Ectodermal cell (in vitro differentiated cells): ENCODE measurements at regions not wholly inside any gene's neighbourhood (a gene's known extent, or its start where the extent isn't known, plus 50 kb on each side); places are given as distances from the start of the nearest gene placed in this dataset.
"Not testable (repeated sequence)": the region's sequence is repeated elsewhere in the genome, so short reads cannot be mapped to it uniquely, and the experiment has no call there.

Source experiments
- H3K27ac ChIP-seq: 2 replicates; pipeline ENCODE4 v1.7.0; 2013; ENCODE audit warnings: mild to moderate bottlenecking, low read depth, low read length; ENCODE audit not compliant: insufficient read depth, poor library complexity, severe bottlenecking
- H3K27me3 ChIP-seq: 2 replicates; pipeline ENCODE4 v1.7.0; 2013; ENCODE audit warnings: mild to moderate bottlenecking, low read length; ENCODE audit not compliant: insufficient read depth, control insufficient read depth, poor library complexity, severe bottlenecking
- H3K36me3 ChIP-seq: one replicate; pipeline ENCODE4 v1.7.0; 2013; ENCODE audit warnings: low read length; ENCODE audit not compliant: control insufficient read depth, insufficient read depth
- H3K4me1 ChIP-seq: one replicate; pipeline ENCODE4 v1.7.0; 2013; ENCODE audit warnings: low read length; ENCODE audit not compliant: control insufficient read depth, insufficient read depth
- H3K4me3 ChIP-seq: 2 replicates; pipeline ENCODE4 v1.7.0; 2013; ENCODE audit warnings: low read depth, low read length, control low read depth; ENCODE audit not compliant: insufficient read depth
- H3K9me3 ChIP-seq: 2 replicates; pipeline ENCODE4 v1.7.0; 2013; ENCODE audit warnings: mild to moderate bottlenecking, low read length, moderate library complexity; ENCODE audit not compliant: control insufficient read depth
- WGBS, 2 experiments: methylation state at CpG; one replicate each; pipeline ENCODE4 v1.1.7; 2013; ENCODE audit warnings: missing lambda C conversion rate in 2 of 2; 5-methylcytosine and 5-hydroxymethylcytosine counted together

DNA sequence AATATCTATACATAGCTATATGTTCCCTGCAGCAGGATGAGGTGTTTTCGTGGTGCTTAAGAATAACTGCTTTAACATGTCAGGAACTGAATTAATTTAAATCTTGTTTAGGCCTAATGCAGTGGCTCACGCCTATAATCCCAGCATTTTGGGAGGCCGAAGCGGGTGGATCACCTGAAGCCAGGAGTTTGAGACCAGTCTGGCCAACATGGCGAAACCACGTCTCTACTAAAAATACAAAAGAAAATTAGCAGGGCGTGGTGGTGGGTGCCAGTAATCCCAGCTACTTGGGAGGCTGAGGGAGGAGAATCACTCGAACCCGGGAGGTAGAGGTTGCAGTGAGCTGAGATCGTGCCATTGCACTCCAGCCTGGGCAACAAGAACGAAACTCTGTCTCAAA lies 717.8 kb upstream of the EPHA7 start:
- not testable (repeated sequence) for H3K4me1 ChIP-seq, H3K27ac ChIP-seq, H3K36me3 ChIP-seq, H3K9me3 ChIP-seq, H3K27me3 ChIP-seq, H3K4me3 ChIP-seq
- WGBS, 2 experiments: 93 to 95% methylated on average over 9 of the region's 11 CpGs

DNA sequence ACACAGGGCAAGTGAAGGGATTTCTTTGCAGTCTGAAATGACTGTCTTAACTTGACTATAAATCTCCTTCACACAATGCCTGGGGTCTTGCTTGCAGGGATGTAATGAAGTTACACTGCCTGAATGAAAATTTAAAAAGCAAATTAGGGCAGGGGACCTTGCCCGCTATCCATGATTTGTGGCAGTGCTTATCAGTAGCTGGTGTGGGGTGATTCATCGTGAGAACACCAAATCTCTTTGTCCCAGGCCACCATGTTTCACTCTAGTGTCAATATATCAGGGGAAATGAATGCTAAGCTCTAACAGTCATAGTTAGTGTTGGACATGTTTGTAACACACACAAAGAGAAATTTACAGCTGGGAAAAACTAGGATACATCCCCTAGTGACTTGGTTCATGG lies 713.7 kb upstream of the EPHA7 start:
- Histone ChIP-seq H3K9me3 (no peaks in the 10 kb centered on the region), H3K4me1 (peaks cover 6% of the 10 kb centered on the region), H3K36me3 (no peaks in the 10 kb centered on the region), H3K4me3 (no peak overlapping the region), H3K27ac (no peak overlapping the region), H3K27me3 (no peaks in the 10 kb centered on the region)
- 86 to 97% methylated on average over 2 of the region's 2 CpGs for WGBS, 2 experiments

DNA sequence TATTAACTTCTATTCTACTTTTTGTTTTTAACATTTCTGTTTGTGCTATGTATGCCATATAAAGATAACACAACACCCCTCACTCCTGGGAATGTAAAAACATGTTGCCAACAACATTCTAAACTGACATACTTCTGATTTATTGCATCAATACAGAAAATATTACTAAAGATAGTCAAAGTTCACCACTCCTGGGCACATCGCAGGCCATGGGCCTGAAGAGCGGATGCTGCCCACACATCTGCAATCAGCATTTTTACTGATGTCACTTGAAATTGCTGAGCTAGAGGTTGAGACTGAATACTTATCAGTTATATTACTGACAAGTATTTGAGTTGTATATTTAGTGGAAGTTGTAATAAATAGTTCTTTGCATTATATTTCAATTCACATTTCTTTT lies 711.9 kb upstream of the EPHA7 start:
- no peak overlapping the region for H3K27ac ChIP-seq
- H3K9me3 ChIP-seq: no peaks in the 10 kb centered on the region
- H3K27me3 ChIP-seq: no peaks in the 10 kb centered on the region
- H3K4me1 ChIP-seq: peaks cover 6% of the 10 kb centered on the region
- WGBS, 2 experiments: 95 to 100% methylated on average over 2 of the region's 2 CpGs
- H3K36me3 ChIP-seq: no peaks in the 10 kb centered on the region
- no peak overlapping the region for H3K4me3 ChIP-seq

DNA sequence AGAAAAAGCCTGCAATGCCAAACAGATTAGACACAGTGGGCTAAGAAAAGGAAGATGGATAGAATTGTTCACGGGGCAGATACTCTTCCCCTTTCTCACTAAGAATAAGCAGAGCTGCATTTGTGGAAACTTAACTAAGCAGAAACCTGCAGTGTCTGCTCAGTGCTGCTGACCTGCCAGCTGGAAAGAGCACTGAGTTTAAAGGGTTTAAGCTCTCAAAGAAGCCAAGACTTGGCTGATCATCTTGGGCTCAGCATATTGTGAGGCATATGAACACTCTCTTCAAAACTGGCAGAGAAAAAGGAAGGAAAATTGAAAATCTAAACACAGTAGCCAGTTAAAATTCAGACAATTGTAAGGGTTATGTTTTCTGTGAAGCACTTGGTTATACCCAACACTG lies 711.1 kb upstream of the EPHA7 start:
- 9 to 24% methylated on average over 1 of the region's 1 CpG for WGBS, 2 experiments
- Histone ChIP-seq H3K27ac (no peak overlapping the region), H3K27me3 (no peaks in the 10 kb centered on the region), H3K4me3 (no peak overlapping the region), H3K36me3 (no peaks in the 10 kb centered on the region), H3K9me3 (no peaks in the 10 kb centered on the region), H3K4me1 (peaks cover 6% of the 10 kb centered on the region)

DNA sequence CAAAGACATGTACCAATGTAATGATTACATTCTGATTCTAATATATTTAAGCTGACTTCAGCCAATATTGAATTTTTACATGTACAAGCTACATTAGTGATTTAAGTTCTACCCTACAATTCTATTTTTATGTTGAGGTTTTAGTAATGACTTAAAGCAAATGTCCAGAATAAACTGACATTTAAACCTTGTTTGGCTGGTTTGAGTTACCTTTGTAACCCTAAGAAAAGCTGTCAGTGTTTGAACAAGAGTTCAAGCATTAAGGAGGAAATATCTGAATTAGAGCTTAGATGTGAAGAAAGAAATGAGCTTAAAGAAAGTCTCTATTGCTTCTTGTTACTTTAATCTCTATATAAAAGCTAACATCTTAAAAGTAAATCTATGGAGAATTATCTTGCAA lies 710.6 kb upstream of the EPHA7 start:
- Histone ChIP-seq H3K27me3 (no peaks in the 10 kb centered on the region), H3K27ac (no peak overlapping the region), H3K36me3 (no peaks in the 10 kb centered on the region), H3K4me3 (no peak overlapping the region), H3K4me1 (peaks cover 6% of the 10 kb centered on the region), H3K9me3 (no peaks in the 10 kb centered on the region)

DNA sequence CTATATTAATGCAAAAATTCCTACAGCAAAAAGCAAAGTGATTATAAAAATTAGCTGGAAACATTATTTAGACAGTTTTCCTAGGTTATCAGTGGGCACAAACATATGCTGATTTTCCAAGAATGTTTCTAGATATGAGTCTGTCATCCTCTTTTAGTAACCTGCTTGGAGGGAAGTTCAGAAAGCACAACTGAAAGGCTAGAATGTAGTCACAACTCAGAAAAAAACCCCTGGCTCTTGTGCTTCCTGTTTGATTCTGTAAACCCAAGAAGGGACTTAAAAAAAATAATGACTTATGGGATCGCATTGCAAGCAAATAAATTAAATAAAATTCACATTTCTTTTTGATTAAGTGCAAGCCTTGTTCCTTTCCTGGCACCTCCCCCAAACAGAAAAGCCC lies 708.4 kb upstream of the EPHA7 start:
- Histone ChIP-seq H3K4me1 (peaks cover 6% of the 10 kb centered on the region), H3K27ac (no peak overlapping the region), H3K27me3 (no peaks in the 10 kb centered on the region), H3K9me3 (no peaks in the 10 kb centered on the region), H3K36me3 (no peaks in the 10 kb centered on the region), H3K4me3 (no peak overlapping the region)
- WGBS, 2 experiments: 88% methylated on average over 1 of the region's 1 CpG; no CpG with 5 or more reads in 1 of the 2 experiments

DNA sequence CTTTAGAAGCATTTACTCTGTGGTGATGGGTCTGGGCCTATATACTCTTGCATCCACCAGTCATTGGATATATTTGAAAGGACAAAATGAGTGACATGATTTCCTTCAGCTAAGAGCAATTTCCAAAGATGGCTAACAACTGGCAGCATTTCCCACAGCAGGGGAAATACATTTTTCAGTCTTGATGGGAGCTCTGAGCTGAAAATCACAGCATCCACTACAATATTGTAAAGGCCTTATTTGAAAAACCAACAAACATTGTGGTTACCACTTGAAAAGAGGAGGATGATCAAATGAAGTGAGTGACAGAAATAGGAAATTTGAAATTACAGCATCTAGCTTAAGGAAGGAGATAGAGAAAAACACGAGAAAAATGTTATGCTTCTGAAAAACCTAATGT lies 705.0 kb upstream of the EPHA7 start:
- H3K4me1 ChIP-seq: no peaks in the 10 kb centered on the region
- 95 to 97% methylated on average over 1 of the region's 1 CpG for WGBS, 2 experiments
- H3K9me3 ChIP-seq: no peaks in the 10 kb centered on the region
- no peak overlapping the region for H3K27ac ChIP-seq
- H3K36me3 ChIP-seq: no peaks in the 10 kb centered on the region
- H3K4me3 ChIP-seq: no peak overlapping the region
- H3K27me3 ChIP-seq: no peaks in the 10 kb centered on the region

DNA sequence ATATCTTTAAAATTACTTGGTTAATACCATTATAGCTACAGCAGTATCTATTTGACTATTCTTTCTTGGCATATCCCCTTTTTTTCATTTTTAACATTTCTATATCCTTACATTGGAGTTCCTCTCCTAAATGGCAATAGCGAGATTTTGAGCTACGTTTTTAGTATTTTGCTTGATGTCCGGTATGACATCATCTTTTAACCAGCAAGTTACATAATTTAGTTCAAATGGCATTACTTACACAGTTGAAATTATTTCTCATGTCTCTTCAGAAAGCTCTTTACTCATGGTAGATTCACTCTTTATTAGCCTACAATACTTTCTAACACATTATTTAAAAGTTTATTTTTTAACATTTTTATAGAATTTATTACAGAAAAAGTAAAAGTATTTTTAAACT lies 701.7 kb upstream of the EPHA7 start:
- Histone ChIP-seq H3K4me3 (no peak overlapping the region), H3K27ac (no peak overlapping the region), H3K4me1 (no peaks in the 10 kb centered on the region), H3K9me3 (no peaks in the 10 kb centered on the region), H3K36me3 (no peaks in the 10 kb centered on the region), H3K27me3 (no peaks in the 10 kb centered on the region)
- WGBS, 2 experiments: 99 to 100% methylated on average over 3 of the region's 3 CpGs

DNA sequence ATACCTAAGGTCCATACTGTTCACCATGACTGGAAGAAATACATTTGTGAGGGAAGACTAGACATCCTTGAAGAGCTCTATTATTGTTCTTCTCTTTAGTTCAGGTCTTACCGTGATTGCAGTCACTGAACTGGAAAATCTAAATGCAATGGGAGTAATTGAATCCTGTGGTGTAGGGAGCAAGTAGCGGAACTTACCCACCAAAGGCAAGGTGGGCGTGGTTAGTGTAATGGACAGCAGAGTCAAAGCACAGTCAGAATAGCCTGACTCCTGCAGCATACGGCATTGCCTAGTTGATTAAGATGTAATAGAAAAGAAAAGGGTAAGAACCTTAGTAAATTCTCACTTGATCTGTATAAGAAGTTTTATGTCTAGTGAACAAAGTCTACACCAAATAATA lies 679.7 kb upstream of the EPHA7 start:
- Histone ChIP-seq H3K27ac (no peak overlapping the region), H3K4me1 (no peaks in the 10 kb centered on the region), H3K36me3 (no peaks in the 10 kb centered on the region), H3K9me3 (no peaks in the 10 kb centered on the region), H3K4me3 (no peak overlapping the region), H3K27me3 (no peaks in the 10 kb centered on the region)
- 83 to 84% methylated on average over 4 of the region's 4 CpGs for WGBS, 2 experiments

DNA sequence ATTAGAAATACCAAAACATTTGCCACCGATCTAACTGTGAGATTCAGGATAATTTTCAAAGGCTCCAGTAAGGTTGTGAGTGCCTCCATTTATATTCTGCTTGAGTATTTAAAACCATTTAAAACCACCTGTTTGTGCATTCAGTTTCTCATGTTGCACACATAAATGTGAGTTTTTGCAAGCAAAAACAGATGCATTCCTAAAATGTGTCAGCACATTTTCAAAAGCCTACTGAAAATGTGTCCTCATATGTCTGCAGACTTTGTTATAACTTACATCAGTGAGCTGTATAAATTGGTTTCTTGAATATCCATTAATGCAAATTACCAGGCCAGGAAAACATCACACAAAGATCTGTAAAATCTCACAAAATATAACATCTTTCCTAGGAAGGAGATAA lies 676.6 kb upstream of the EPHA7 start:
- no peak overlapping the region for H3K4me3 ChIP-seq
- H3K36me3 ChIP-seq: no peaks in the 10 kb centered on the region
- no peaks in the 10 kb centered on the region for H3K4me1 ChIP-seq
- H3K27ac ChIP-seq: no peak overlapping the region
- no peaks in the 10 kb centered on the region for H3K27me3 ChIP-seq
- no peaks in the 10 kb centered on the region for H3K9me3 ChIP-seq
- 40 to 41% methylated on average over 1 of the region's 1 CpG for WGBS, 2 experiments

DNA sequence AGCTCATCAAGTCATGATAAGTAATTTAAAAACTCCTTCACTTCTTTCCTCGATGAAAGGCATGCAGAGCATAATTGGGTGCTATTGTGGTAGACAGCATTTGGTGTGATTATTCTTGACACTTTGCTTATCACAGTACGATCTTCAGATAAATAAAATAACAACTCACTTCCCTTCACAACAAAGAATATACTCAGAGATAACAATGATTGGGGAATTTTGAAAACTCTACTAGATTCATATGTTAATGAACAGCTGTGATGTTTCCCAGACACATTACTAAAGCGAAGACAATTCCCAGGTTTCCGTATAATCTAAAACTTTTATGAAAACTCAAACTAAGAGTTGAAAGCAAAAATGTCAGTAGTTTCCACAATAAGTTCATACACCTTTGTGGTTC lies 670.6 kb upstream of the EPHA7 start:
- H3K4me1 ChIP-seq: no peaks in the 10 kb centered on the region
- H3K27me3 ChIP-seq: no peaks in the 10 kb centered on the region
- H3K36me3 ChIP-seq: no peaks in the 10 kb centered on the region
- no peak overlapping the region for H3K4me3 ChIP-seq
- H3K27ac ChIP-seq: no peak overlapping the region
- H3K9me3 ChIP-seq: no peaks in the 10 kb centered on the region
- 81 to 83% methylated on average over 2 of the region's 4 CpGs for WGBS, 2 experiments
